HepG2 (cell line): ENCODE measurements at regions not wholly inside any gene's neighbourhood (a gene's known extent, or its start where the extent isn't known, plus 50 kb on each side); places are given as distances from the start of the nearest gene placed in this dataset.

ENCODE experiments used
- EEA1 ChIP-seq: sonication (generic); formaldehyde crosslinking; IDR thresholded peaks from 2 replicates; pipeline ENCODE4 v1.5.1; 2020; ENCODE audit warnings: mild to moderate bottlenecking, missing genetic modification reagents, borderline replicate concordance
- GPN1 ChIP-seq: sonication (generic); formaldehyde crosslinking; IDR thresholded peaks from 2 replicates; pipeline ENCODE4 v1.5.1; 2020; ENCODE audit warnings: missing genetic modification reagents, borderline replicate concordance
- KLF13 ChIP-seq: sonication (generic); formaldehyde crosslinking; IDR thresholded peaks from 2 replicates; pipeline ENCODE4 v1.4.0; 2020; ENCODE audit warnings: mild to moderate bottlenecking, missing genetic modification reagents
- MAZ ChIP-seq, 2 experiments: sonication (generic) in 1 of 2; formaldehyde crosslinking in 1 of 2; IDR thresholded peaks; 2 replicates each; pipeline versions ENCODE4 v1.5.0 to v1.6.1; 2012 to 2020; ENCODE audit warnings: low read depth in 2 of 2, mild to moderate bottlenecking in 2 of 2, borderline replicate concordance in 1 of 2, improper control_type of control experiment in 1 of 2, low read length in 1 of 2, missing genetic modification reagents in 1 of 2, moderate library complexity in 1 of 2
- PAWR ChIP-seq: sonication (generic); formaldehyde crosslinking; IDR thresholded peaks from 2 replicates; pipeline ENCODE4 v1.4.0; 2020; ENCODE audit warnings: missing genetic modification reagents, mild to moderate bottlenecking, borderline replicate concordance
- SMYD3 ChIP-seq: sonication (generic); formaldehyde crosslinking; IDR thresholded peaks from 2 replicates; pipeline ENCODE4 v1.8.1; 2023; ENCODE audit warnings: mild to moderate bottlenecking, missing genetic modification reagents
- ZNF326 ChIP-seq: sonication (generic); formaldehyde crosslinking; IDR thresholded peaks from 2 replicates; pipeline ENCODE4 v1.4.0; 2020; ENCODE audit warnings: missing genetic modification reagents, borderline replicate concordance
- ZNF337 ChIP-seq: sonication (generic); formaldehyde crosslinking; IDR thresholded peaks from 2 replicates; pipeline ENCODE4 v1.5.1; 2020; ENCODE audit warnings: missing genetic modification reagents, low read depth, mild to moderate bottlenecking, borderline replicate concordance
- ZNF605 ChIP-seq: sonication (generic); formaldehyde crosslinking; IDR thresholded peaks from 2 replicates; pipeline ENCODE4 v1.8.0; 2022; ENCODE audit warnings: mild to moderate bottlenecking, missing genetic modification reagents
- ZNF615 ChIP-seq: sonication (generic); formaldehyde crosslinking; IDR thresholded peaks from 2 replicates; pipeline ENCODE4 v1.5.0; 2020; ENCODE audit warnings: mild to moderate bottlenecking, missing genetic modification reagents, borderline replicate concordance
- ZNF766 ChIP-seq: sonication (generic); formaldehyde crosslinking; IDR thresholded peaks from 2 replicates; pipeline ENCODE4 v1.5.0; 2020; ENCODE audit warnings: missing genetic modification reagents, borderline replicate concordance
- ZNF788 ChIP-seq: sonication (generic); formaldehyde crosslinking; IDR thresholded peaks from 2 replicates; pipeline ENCODE4 v1.5.0; 2020; ENCODE audit warnings: mild to moderate bottlenecking, missing genetic modification reagents, borderline replicate concordance
- ZNF878 ChIP-seq: sonication (generic); formaldehyde crosslinking; IDR thresholded peaks from 2 replicates; pipeline ENCODE4 v1.8.1; 2023; ENCODE audit warnings: mild to moderate bottlenecking, missing genetic modification reagents, moderate library complexity
- TF ChIP-seq, protein P1 (sequence below): sonication (generic); formaldehyde crosslinking; IDR thresholded peaks from 2 replicates; pipeline ENCODE4 v1.4.0; 2020; ENCODE audit warnings: missing genetic modification reagents, borderline replicate concordance
- TF ChIP-seq, protein P2 (sequence below): sonication (generic); formaldehyde crosslinking; IDR thresholded peaks from 2 replicates; pipeline ENCODE4 v1.4.0; 2020; ENCODE audit warnings: mild to moderate bottlenecking, missing genetic modification reagents
- TF ChIP-seq, protein P3 (sequence below): sonication (generic); formaldehyde crosslinking; IDR thresholded peaks from 2 replicates; pipeline ENCODE4 v1.8.1; 2023; ENCODE audit warnings: mild to moderate bottlenecking, moderate library complexity, missing genetic modification reagents
- TF ChIP-seq, protein P4 (sequence below): IDR thresholded peaks from 2 replicates; pipeline ENCODE4 v1.6.1; 2016; ENCODE audit warnings: low read depth, borderline replicate concordance
- TF ChIP-seq, protein P5 (sequence below): sonication (generic); formaldehyde crosslinking; IDR thresholded peaks from 2 replicates; pipeline ENCODE4 v1.4.0; 2020; ENCODE audit warnings: mild to moderate bottlenecking, missing genetic modification reagents

DNA sequence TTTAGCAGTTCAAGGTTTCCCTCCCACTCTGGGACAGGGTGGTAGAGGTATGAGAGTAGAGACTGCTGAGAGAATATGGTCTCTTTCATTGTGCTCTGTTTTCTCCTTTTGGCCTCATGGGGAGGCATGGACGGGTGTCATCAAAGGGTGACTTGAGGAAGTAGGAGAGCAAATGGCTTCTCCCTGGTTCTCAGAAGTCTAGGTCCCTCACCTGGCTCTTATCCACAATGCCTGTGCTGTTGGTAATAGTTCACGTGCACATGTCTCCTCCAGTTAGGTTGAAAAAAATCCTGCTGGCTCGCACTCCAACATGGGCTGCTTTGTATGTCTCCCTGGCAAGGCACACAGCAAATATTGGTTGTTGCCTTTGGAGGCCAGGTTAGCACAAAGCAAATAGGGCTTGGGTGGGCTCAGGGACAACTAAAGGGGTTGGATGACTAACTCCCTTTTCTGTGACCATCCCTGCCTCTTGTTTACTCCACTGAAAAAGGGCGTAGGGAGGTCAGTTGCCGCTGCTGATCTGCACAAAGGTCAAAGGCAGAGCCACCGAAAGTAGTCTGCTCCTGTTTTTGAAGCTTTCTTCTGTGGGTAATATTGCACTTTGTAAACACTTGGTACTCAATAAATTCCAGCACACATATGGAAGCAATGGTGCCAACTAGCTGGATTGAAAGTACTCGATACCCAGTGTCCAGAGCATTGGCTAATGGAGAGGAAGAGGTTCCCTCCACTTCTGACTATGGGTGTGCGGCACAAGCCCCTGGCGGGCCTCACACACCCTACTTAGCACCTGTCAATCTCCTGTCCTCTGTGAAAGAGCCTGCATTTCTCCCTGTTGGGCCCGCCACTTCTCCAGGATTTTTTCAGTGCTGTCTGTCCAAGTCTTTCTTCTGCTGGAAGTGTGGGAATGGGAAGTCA lies 121.8 kb downstream of the SLC38A6 start (continued):
- TF ChIP-seq, protein P1, sequence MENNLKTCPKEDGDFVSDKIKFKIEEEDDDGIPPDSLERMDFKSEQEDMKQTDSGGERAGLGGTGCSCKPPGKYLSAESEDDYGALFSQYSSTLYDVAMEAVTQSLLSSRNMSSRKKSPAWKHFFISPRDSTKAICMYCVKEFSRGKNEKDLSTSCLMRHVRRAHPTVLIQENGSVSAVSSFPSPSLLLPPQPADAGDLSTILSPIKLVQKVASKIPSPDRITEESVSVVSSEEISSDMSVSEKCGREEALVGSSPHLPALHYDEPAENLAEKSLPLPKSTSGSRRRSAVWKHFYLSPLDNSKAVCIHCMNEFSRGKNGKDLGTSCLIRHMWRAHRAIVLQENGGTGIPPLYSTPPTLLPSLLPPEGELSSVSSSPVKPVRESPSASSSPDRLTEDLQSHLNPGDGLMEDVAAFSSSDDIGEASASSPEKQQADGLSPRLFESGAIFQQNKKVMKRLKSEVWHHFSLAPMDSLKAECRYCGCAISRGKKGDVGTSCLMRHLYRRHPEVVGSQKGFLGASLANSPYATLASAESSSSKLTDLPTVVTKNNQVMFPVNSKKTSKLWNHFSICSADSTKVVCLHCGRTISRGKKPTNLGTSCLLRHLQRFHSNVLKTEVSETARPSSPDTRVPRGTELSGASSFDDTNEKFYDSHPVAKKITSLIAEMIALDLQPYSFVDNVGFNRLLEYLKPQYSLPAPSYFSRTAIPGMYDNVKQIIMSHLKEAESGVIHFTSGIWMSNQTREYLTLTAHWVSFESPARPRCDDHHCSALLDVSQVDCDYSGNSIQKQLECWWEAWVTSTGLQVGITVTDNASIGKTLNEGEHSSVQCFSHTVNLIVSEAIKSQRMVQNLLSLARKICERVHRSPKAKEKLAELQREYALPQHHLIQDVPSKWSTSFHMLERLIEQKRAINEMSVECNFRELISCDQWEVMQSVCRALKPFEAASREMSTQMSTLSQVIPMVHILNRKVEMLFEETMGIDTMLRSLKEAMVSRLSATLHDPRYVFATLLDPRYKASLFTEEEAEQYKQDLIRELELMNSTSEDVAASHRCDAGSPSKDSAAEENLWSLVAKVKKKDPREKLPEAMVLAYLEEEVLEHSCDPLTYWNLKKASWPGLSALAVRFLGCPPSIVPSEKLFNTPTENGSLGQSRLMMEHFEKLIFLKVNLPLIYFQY (CRISPR knock-in tag) = peak; percentile 23; the same call in 1 of the 2 replicates
- TF ChIP-seq ZNF788 (peak; percentile 58; the same call in 1 of the 2 replicates), ZNF878 (CRISPR knock-in tag) (peak; percentile 79; the same call in 1 of the 2 replicates), ZNF605 (CRISPR knock-in tag) (peak; percentile 48; the same call in 1 of the 2 replicates), EEA1 (no peak), SMYD3 (CRISPR knock-in tag) (peak; percentile 73; the same call in 1 of the 2 replicates), ZNF337 (peak; percentile 35; the same call in 1 of the 2 replicates), ZNF326 (no peak), GPN1 (CRISPR knock-in tag) (no peak), PAWR (CRISPR knock-in tag) (no peak), ZNF615 (CRISPR knock-in tag) (no peak), ZNF766 (peak; percentile 95; the same call in 1 of the 2 replicates), KLF13 (CRISPR knock-in tag) (no peak), MAZ (IDR thresholded peaks at IDR 0.05; ENCODE audit: borderline replicate concordance, low read depth, low read length) (peak; percentile 19; the same call in 1 of the 2 replicates), MAZ (CRISPR knock-in tag; IDR thresholded peaks at IDR 0.05; ENCODE audit: low read depth) (0 out of 2 replicates have a peak, but pooled peaks have one; percentile 47)
- TF ChIP-seq, protein P2, sequence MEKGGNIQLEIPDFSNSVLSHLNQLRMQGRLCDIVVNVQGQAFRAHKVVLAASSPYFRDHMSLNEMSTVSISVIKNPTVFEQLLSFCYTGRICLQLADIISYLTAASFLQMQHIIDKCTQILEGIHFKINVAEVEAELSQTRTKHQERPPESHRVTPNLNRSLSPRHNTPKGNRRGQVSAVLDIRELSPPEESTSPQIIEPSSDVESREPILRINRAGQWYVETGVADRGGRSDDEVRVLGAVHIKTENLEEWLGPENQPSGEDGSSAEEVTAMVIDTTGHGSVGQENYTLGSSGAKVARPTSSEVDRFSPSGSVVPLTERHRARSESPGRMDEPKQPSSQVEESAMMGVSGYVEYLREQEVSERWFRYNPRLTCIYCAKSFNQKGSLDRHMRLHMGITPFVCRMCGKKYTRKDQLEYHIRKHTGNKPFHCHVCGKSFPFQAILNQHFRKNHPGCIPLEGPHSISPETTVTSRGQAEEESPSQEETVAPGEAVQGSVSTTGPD (CRISPR knock-in tag) = peak; percentile 94
- TF ChIP-seq, protein P3, sequence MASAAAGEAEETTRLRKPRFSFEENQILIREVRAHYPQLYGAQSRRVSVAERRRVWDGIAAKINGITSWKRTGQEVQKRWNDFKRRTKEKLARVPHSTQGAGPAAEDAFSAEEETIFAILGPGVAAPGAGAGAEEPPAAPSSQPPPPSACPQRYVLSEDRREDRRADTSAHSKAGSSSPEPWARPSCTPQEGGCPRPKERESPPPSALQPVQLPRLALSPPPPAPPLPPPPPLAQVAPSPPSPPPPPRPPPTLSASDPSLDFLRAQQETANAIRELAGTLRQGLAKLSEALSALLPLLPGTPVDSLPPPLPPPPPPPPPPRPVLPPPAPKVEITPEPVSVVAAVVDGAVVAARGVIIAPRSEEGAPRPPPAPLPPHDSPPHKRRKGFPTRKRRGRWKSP (CRISPR knock-in tag) = peak; percentile 20; the same call in 1 of the 2 replicates
- TF ChIP-seq, protein P4, sequence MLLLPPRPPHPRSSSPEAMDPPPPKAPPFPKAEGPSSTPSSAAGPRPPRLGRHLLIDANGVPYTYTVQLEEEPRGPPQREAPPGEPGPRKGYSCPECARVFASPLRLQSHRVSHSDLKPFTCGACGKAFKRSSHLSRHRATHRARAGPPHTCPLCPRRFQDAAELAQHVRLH (CRISPR knock-in tag) = peak; percentile 87
- TF ChIP-seq, protein P5, sequence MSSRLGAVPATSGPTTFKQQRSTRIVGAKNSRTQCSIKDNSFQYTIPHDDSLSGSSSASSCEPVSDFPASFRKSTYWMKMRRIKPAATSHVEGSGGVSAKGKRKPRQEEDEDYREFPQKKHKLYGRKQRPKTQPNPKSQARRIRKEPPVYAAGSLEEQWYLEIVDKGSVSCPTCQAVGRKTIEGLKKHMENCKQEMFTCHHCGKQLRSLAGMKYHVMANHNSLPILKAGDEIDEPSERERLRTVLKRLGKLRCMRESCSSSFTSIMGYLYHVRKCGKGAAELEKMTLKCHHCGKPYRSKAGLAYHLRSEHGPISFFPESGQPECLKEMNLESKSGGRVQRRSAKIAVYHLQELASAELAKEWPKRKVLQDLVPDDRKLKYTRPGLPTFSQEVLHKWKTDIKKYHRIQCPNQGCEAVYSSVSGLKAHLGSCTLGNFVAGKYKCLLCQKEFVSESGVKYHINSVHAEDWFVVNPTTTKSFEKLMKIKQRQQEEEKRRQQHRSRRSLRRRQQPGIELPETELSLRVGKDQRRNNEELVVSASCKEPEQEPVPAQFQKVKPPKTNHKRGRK (CRISPR knock-in tag) = no peak
